Upper lobe of left lung (tissue), 6 donors: ENCODE measurements at regions not wholly inside any gene's neighbourhood (a gene's known extent, or its start where the extent isn't known, plus 50 kb on each side); places are given as distances from the start of the nearest gene placed in this dataset.

Experiments
- ATAC-seq, 2 donors: fragments of 200-7000 bp; cut with Tn5 transposase; one replicate each; pipeline ENCODE4 v1.9.1; 2022; ENCODE audit warnings: mild to moderate bottlenecking in 2 of 2, moderate library complexity in 2 of 2; ENCODE audit not compliant: low FRiP score in 2 of 2
- DNase-seq, 2 donors: peaks; one replicate each; pipeline ENCODE4 v3.0.0-alpha.2; 2019 to 2020
- H3K27ac ChIP-seq, 4 donors: fragments of 200-600 bp; sonication (generic); one replicate each; pipeline ENCODE4 v1.5.1; 2016 to 2019
- H3K27me3 ChIP-seq, 4 donors: fragments of 200-600 bp; sonication (generic); one replicate each; pipeline ENCODE4 v1.5.1; 2017 to 2019
- H3K36me3 ChIP-seq, 4 donors: fragments of 200-600 bp; sonication (generic); one replicate each; pipeline ENCODE4 v1.5.1; 2016 to 2019
- H3K4me1 ChIP-seq, 4 donors: fragments of 200-600 bp; sonication (generic); one replicate each; pipeline ENCODE4 v1.5.1; 2018 to 2019
- H3K4me3 ChIP-seq, 4 donors: fragments of 200-600 bp; sonication (generic); one replicate each; pipeline ENCODE4 v1.5.1; 2017 to 2019; ENCODE audit warnings: mild to moderate bottlenecking in 2 of 4, moderate library complexity in 1 of 4
- H3K9me3 ChIP-seq, 4 donors: fragments of 200-600 bp; sonication (generic); one replicate each; pipeline ENCODE4 v1.5.1; 2018 to 2019
- EP300 ChIP-seq, 4 donors: sonication (generic); formaldehyde crosslinking; IDR thresholded peaks; one replicate each; pipeline ENCODE4 v1.5.1; 2017; ENCODE audit warnings: antibody characterized with exemption in 4 of 4, control low read depth in 2 of 4
- POLR2A ChIP-seq, 4 donors: fragments of 450-650 bp; IDR thresholded peaks; one replicate each; pipeline ENCODE4 v1.5.1; 2016 to 2017; ENCODE audit warnings: antibody characterized with exemption in 4 of 4, mild to moderate bottlenecking in 2 of 4
- POLR2AphosphoS5 ChIP-seq, 2 donors: sonication (generic); formaldehyde crosslinking; IDR thresholded peaks; one replicate each; pipeline ENCODE4 v1.5.1; 2017; ENCODE audit warnings: antibody characterized with exemption in 2 of 2
- WGBS, 2 donors: methylation state at CpG; one replicate each; pipeline ENCODE4 v1.1.5; 2017 to 2018; 5-methylcytosine and 5-hydroxymethylcytosine counted together
- TF ChIP-seq, protein P1 (sequence below), 6 experiments: fragments of 450-650 bp in 4 of 6; fragments of 200-600 bp in 2 of 6; sonication (generic) in 2 of 6; IDR thresholded peaks; one replicate each; pipeline ENCODE4 v1.5.1; 2016 to 2019; ENCODE audit warnings: antibody characterized with exemption in 6 of 6
- donor health status: DM: no; HTN: no; CAD: no; lungs with moderate emphysema.
- donor health status: DM: no; HTN: yes; CAD: no; lungs with severe emphysema.

DNA sequence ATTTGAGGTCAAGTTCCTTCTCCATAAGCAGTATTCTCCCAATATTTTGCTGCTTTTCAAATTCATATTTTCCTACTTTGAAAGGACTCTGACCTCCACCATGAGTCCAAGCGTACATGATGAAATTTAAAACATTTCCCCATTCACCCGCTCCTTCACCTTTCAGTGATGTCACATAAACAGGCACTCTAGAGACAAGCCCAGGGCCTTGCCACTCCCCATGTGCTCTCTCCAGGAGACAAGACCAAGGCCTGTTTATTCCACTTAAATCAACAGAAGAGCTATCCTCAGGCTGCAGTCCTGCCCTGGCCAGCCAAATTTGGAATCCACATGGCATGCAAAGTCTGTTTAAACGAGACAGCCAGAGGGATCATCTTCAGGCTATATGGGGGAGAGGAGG, 161.5 kb downstream of the ARRDC4 start:
- ATAC-seq (no peak), DNase-seq (no peak)
- no peak for TF ChIP-seq POLR2A (IDR thresholded peaks at IDR 0.05)
- TF ChIP-seq, protein P1, sequence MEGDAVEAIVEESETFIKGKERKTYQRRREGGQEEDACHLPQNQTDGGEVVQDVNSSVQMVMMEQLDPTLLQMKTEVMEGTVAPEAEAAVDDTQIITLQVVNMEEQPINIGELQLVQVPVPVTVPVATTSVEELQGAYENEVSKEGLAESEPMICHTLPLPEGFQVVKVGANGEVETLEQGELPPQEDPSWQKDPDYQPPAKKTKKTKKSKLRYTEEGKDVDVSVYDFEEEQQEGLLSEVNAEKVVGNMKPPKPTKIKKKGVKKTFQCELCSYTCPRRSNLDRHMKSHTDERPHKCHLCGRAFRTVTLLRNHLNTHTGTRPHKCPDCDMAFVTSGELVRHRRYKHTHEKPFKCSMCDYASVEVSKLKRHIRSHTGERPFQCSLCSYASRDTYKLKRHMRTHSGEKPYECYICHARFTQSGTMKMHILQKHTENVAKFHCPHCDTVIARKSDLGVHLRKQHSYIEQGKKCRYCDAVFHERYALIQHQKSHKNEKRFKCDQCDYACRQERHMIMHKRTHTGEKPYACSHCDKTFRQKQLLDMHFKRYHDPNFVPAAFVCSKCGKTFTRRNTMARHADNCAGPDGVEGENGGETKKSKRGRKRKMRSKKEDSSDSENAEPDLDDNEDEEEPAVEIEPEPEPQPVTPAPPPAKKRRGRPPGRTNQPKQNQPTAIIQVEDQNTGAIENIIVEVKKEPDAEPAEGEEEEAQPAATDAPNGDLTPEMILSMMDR (IDR thresholded peaks at IDR 0.05) = no peak
- TF ChIP-seq EP300 (IDR thresholded peaks at IDR 0.05) = no peak
- no peak for TF ChIP-seq POLR2AphosphoS5 (IDR thresholded peaks at IDR 0.05)
- Histone ChIP-seq H3K27me3 (no peaks in the 10 kb centered on the region), H3K4me1 (no peaks in the 10 kb centered on the region), H3K9me3 (no peaks in the 10 kb centered on the region), H3K27ac (no peak overlapping the region), H3K36me3 (no peaks in the 10 kb centered on the region), H3K4me3 (no peak overlapping the region)
- 60 to 70% methylated on average over 3 of the region's 3 CpGs for WGBS, 2 donors

DNA sequence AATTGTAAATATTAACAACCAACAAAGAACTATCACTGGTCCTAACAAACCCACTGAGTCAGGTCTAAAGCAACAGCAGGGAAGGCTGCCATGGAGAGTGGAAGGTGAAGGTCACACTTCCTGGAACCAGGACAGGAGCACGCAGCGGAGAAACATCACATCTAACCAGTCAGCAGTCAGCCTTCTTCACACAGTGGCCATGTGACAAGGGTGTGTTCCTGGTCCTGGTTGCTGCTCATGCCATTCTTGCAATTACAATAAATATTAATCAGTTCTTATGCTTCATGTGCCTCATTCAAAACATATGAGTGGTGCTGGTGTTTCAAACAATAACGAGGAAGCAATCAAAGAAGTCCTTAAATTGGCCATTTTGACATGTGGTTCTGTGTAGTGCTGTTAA, 162.8 kb downstream of the ARRDC4 start:
- Histone ChIP-seq H3K27ac (no peak overlapping the region), H3K4me1 (no peaks in the 10 kb centered on the region), H3K27me3 (no peaks in the 10 kb centered on the region), H3K36me3 (no peaks in the 10 kb centered on the region), H3K4me3 (no peak overlapping the region), H3K9me3 (no peaks in the 10 kb centered on the region)
- ATAC-seq (no peak), DNase-seq (no peak)
- no peak for TF ChIP-seq POLR2A (IDR thresholded peaks at IDR 0.05)
- TF ChIP-seq, protein P1 (IDR thresholded peaks at IDR 0.05) = no peak
- TF ChIP-seq EP300 (IDR thresholded peaks at IDR 0.05) = no peak
- no peak for TF ChIP-seq POLR2AphosphoS5 (IDR thresholded peaks at IDR 0.05)
- 73 to 74% methylated on average over 3 of the region's 3 CpGs for WGBS, 2 donors

DNA sequence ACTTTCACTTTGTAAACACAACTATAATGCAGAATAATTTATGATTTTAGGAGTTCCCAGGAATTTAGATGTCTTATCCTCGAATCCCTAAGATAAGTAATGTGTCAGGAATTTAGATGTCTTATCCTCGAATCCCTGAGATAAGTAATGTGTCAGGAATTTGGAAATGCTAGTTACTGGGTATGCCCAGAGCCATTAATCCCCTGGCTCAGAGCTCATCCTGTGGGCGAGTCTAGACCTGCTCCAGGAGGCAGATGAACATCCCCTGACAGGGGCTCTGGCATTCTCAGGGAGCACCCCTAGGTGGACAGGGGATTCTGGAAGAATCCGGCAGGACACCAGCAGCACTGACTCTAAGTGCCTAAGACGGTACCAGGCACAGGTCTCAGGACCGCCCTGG, 163.3 kb downstream of the ARRDC4 start:
- 65 to 77% methylated on average over 4 to 6 of the region's 6 CpGs for WGBS, 2 donors
- no peak overlapping the region for H3K4me3 ChIP-seq
- no peak for ATAC-seq
- H3K4me1 ChIP-seq = no peaks in the 10 kb centered on the region
- no peak for DNase-seq
- H3K36me3 ChIP-seq = no peaks in the 10 kb centered on the region
- no peaks in the 10 kb centered on the region for H3K9me3 ChIP-seq
- no peak overlapping the region for H3K27ac ChIP-seq
- H3K27me3 ChIP-seq = no peaks in the 10 kb centered on the region
- TF ChIP-seq POLR2A (IDR thresholded peaks at IDR 0.05) = no peak
- TF ChIP-seq, protein P1 (IDR thresholded peaks at IDR 0.05) = no peak
- no peak for TF ChIP-seq POLR2AphosphoS5 (IDR thresholded peaks at IDR 0.05)
- TF ChIP-seq EP300 (IDR thresholded peaks at IDR 0.05) = no peak

DNA sequence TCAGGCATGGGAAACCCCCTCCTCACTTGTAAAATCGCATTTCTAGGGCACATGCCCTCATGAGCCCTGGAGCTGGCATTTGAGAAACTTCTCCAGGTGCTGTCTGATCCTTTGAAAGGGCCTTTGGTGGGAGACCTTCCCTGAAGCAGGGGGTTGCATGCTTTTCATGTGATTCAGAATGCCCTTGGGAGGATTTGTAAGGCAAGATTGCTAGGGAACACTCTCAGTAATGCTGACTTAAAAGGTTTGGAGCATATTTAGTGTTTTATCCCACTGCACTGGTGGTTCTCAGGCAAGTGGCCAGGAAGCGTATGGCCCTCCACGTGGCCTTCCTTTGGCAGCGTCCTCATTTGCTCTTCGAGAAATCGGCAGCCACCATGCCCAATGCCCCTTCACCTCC, 164.1 kb downstream of the ARRDC4 start:
- WGBS, 2 donors = 85 to 95% methylated on average over 6 of the region's 6 CpGs
- Histone ChIP-seq H3K27me3 (no peaks in the 10 kb centered on the region), H3K27ac (no peak overlapping the region), H3K36me3 (no peaks in the 10 kb centered on the region), H3K4me1 (no peaks in the 10 kb centered on the region), H3K9me3 (no peaks in the 10 kb centered on the region), H3K4me3 (no peak overlapping the region)
- ATAC-seq (no peak), DNase-seq (no peak)
- TF ChIP-seq EP300 (IDR thresholded peaks at IDR 0.05) (no peak), POLR2AphosphoS5 (IDR thresholded peaks at IDR 0.05) (no peak)

DNA sequence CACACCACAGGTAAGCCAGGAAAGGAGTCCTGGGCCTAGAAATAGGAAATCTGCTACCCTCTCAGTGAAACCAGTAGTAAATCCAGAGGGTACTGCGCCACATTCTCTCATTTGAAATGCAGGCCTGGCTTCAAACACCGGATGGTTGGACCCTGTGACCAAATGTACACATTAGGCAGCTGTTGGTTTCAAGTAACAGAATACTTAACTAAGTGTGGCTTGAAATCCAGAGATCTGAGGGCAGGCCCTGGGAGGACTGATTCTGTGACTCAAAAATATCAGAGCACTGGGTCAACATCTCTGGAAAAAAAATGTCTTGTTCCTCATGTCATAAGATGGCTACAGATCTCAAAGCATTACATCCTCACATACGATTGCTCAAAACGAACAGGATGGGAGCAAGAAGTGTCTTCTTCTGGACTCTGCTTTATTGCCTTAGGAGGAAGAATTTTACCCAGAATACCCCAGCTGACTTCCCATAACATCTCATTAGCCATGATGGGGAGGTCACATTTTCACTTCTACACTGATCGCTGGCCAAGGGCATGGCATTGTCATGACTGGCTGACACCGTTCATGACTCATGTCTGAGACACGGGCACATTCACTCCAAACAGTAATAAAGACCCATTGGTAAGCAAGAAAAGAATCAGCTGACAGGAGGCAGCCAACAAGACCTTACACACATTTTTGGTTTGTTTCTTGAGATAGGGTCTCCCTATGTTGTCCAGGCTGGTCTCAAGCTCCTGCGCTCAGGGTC, 166.0 kb downstream of the ARRDC4 start:
- no peak for ATAC-seq
- Histone ChIP-seq H3K27ac (no peak overlapping the region), H3K9me3 (no peaks in the 10 kb centered on the region), H3K27me3 (no peaks in the 10 kb centered on the region), H3K36me3 (no peaks in the 10 kb centered on the region), H3K4me1 (no peaks in the 10 kb centered on the region), H3K4me3 (no peak overlapping the region)
- WGBS, 2 donors = 79 to 85% methylated on average over 5 to 8 of the region's 8 CpGs
- DNase-seq = no peak
- TF ChIP-seq EP300 (IDR thresholded peaks at IDR 0.05) = no peak
- TF ChIP-seq, protein P1 (IDR thresholded peaks at IDR 0.05) = no peak
- TF ChIP-seq POLR2AphosphoS5 (IDR thresholded peaks at IDR 0.05) = no peak
- no peak for TF ChIP-seq POLR2A (IDR thresholded peaks at IDR 0.05)
